OCI-LY3 (cell line): ENCODE measurements at regions not wholly inside any gene's neighbourhood (a gene's known extent, or its start where the extent isn't known, plus 50 kb on each side); places are given as distances from the start of the nearest gene placed in this dataset.

Source experiments
- CTCF ChIP-seq: fragments of 200-600, 300-600 bp; sonication (generic); IDR thresholded peaks from 2 replicates; pipeline ENCODE4 v1.5.1; 2014; ENCODE audit warnings: antibody characterized with exemption, low read length, low read depth
- EZH2phosphoT487 ChIP-seq: fragments of 200-600 bp; shearing (Covaris generic); IDR thresholded peaks from 2 replicates; pipeline ENCODE4 v1.6.1; 2018; ENCODE audit warnings: antibody characterized with exemption, mixed run types, low read depth

GRCh38 chr9:82082563-82082962 lies 94.0 kb downstream of the SPATA31D1 start:
- TF ChIP-seq CTCF (no peak), EZH2phosphoT487 (no peak)
